SK-N-SH treated with all-trans-retinoic acid at 6 μM for 48 hours (cell line): ENCODE measurements at regions not wholly inside any gene's neighbourhood (a gene's known extent, or its start where the extent isn't known, plus 50 kb on each side); places are given as distances from the start of the nearest gene placed in this dataset.

Experiments used
- ARNTL ChIP-seq: fragments of 450-650 bp; formaldehyde crosslinking; IDR thresholded peaks from 2 replicates; pipeline ENCODE4 v1.5.0; 2020; ENCODE audit warnings: low read depth, mild to moderate bottlenecking, moderate library complexity, borderline replicate concordance
- SNAI2 ChIP-seq: fragments of 250-450 bp; sonication (Bioruptor Pico); IDR thresholded peaks from 2 replicates; pipeline ENCODE4 v1.5.0; 2020; ENCODE audit warnings: mild to moderate bottlenecking, moderate library complexity
- ZFP30 ChIP-seq: fragments of 450-650 bp; formaldehyde crosslinking; IDR thresholded peaks from 2 replicates; pipeline ENCODE4 v1.5.0; 2022; ENCODE audit warnings: mild to moderate bottlenecking, moderate library complexity
- ZNF565 ChIP-seq: fragments of 450-650 bp; formaldehyde crosslinking; conservative IDR thresholded peaks from 2 replicates; pipeline ENCODE4 v1.5.0; 2020; ENCODE audit warnings: low read depth, mild to moderate bottlenecking, moderate library complexity

DNA sequence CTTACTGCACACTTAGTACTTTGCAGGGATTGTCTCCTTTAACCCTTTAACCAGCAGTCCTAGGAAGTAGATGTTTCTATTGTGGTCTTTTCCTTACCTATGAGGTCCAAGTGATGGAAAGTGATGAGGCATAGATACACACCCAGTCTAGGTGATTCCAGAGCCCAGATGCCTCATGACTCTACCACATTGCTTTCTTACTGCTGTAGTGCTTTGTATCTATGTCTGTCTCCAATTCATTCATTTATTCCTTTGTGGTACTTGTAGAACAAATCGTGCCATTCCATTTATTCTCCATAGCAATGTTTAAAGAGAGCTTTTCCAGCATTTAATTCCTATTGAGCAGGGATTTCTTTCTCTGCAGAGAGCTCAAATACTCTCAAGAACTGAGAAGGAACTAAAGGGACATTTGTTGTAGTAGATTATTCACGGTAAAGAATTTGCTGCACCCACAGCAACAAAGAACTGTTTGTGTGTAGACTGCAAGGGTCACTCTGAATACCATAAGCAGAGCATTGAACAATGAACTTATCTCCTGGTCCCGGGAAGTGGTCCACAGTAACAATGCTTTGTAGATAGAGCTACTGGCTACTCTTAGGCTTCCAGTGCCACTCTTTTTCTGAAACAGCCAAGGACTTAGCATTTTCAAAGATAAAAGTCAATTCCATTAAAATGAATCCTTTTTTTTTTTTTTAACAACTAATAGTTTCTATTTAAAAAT lies 337.0 kb downstream of the PTEN start:
- TF ChIP-seq SNAI2 (CRISPR knock-in tag) (no peak), ARNTL (CRISPR knock-in tag) (no peak), ZNF565 (CRISPR knock-in tag) (no peak), ZFP30 (CRISPR knock-in tag) (no peak)
